Endothelial cell of umbilical vein (primary cell): ENCODE measurements at regions not wholly inside any gene's neighbourhood (a gene's known extent, or its start where the extent isn't known, plus 50 kb on each side); places are given as distances from the start of the nearest gene placed in this dataset.

Source experiments
- BruUV-seq: library from RNA; stranded (reverse); fragments of 400-500 nt; replicated peaks from 2 replicates; lab custom pipeline; 2021; lab: Mats Ljungman, UMichigan
- CTCF ChIA-PET: fragments of 300-600, 350-600 bp; sonication (Branson Sonifier 250); formaldehyde crosslinking; loops from one replicate; lab custom pipeline; 2021; ENCODE audit warnings: antibody characterized with exemption, inconsistent platforms; lab: Charles Lee
- POLR2A ChIA-PET: fragments of 300-600, 350-600 bp; sonication (Branson Sonifier 250); formaldehyde crosslinking; loops from one replicate; lab custom pipeline; 2021; ENCODE audit warnings: antibody characterized with exemption, inconsistent platforms; lab: Charles Lee
- DNase-seq: peaks from one replicate; pipeline ENCODE4 v3.0.0-alpha.2; 2011; ENCODE audit warnings: low read depth, low spot score
- FAIRE-seq: peaks from 2 replicates; lab custom pipeline; 2011; peaks lifted over from hg19 to GRCh38; lab: Jason Lieb, UNC
- H2AFZ ChIP-seq: 2 replicates; pipeline ENCODE4 v1.6.0; 2012; ENCODE audit warnings: low read depth, low read length, control low read depth, inconsistent platforms
- H3K27ac ChIP-seq: 2 replicates; pipeline ENCODE4 v1.5.1; 2011; ENCODE audit warnings: low read depth, mild to moderate bottlenecking, control low read depth, low read length, moderate library complexity; ENCODE audit not compliant: insufficient read depth
- H3K27me3 ChIP-seq, 2 experiments: 2 replicates each; pipeline versions ENCODE4 v1.6.0 to v1.6.1; 2011; ENCODE audit warnings: low read length in 2 of 2, mixed read lengths in 1 of 2; ENCODE audit not compliant: control insufficient read depth in 2 of 2, insufficient read depth in 2 of 2
- H3K36me3 ChIP-seq, 2 experiments: 2 replicates in 1 of 2; 3 replicates in 1 of 2; pipeline ENCODE4 v1.5.1; 2011; ENCODE audit warnings: low read length in 2 of 2, mild to moderate bottlenecking in 1 of 2, moderate library complexity in 1 of 2; ENCODE audit not compliant: control insufficient read depth in 2 of 2, insufficient read depth in 2 of 2; ENCODE audit errors: extremely low read depth in 1 of 2
- H3K4me1 ChIP-seq: 3 replicates; pipeline ENCODE4 v1.5.1; 2011; ENCODE audit warnings: mild to moderate bottlenecking, low read length; ENCODE audit not compliant: control insufficient read depth, insufficient read depth; ENCODE audit errors: extremely low read depth
- H3K4me2 ChIP-seq: 2 replicates; pipeline ENCODE4 v1.6.1; 2011; ENCODE audit warnings: low read length, control low read depth, mixed read lengths; ENCODE audit not compliant: insufficient read depth
- H3K4me3 ChIP-seq, 3 experiments: fragments of 200-600 bp in 1 of 3; sonication (generic), shearing (Covaris generic) in 1 of 3; replicated peaks in 1 of 3; 2 replicates each; pipeline ENCODE4 v1.5.1; 2011 to 2016; ENCODE audit warnings: control low read depth in 3 of 3, low read length in 3 of 3, mild to moderate bottlenecking in 2 of 3, inconsistent platforms in 1 of 3, low read depth in 1 of 3, moderate library complexity in 1 of 3; ENCODE audit not compliant: insufficient read depth in 1 of 3
- H3K79me2 ChIP-seq: 2 replicates; pipeline ENCODE4 v1.6.0; 2012; ENCODE audit warnings: low read length, inconsistent platforms; ENCODE audit not compliant: control insufficient read depth, insufficient read depth
- H3K9ac ChIP-seq: replicated peaks from 2 replicates; pipeline ENCODE3; 2011; ENCODE audit warnings: low read length, control low read depth; ENCODE audit not compliant: insufficient read depth; ENCODE audit errors: extremely low read depth
- H3K9me1 ChIP-seq: replicated peaks from 3 replicates; pipeline ENCODE4 v1.6.0; 2011; ENCODE audit warnings: mild to moderate bottlenecking, low read length; ENCODE audit not compliant: control insufficient read depth, insufficient read depth; ENCODE audit errors: extremely low read depth
- H3K9me3 ChIP-seq: replicated peaks from 2 replicates; pipeline ENCODE4 v1.5.1; 2012; ENCODE audit warnings: low read length, inconsistent platforms; ENCODE audit not compliant: control insufficient read depth, insufficient read depth
- H4K20me1 ChIP-seq: replicated peaks from 2 replicates; pipeline ENCODE3; 2011; ENCODE audit warnings: mild to moderate bottlenecking, low read length; ENCODE audit not compliant: control insufficient read depth, insufficient read depth; ENCODE audit errors: extremely low read depth
- EZH2 ChIP-seq: IDR thresholded peaks from 2 replicates; pipeline ENCODE4 v1.6.1; 2012; ENCODE audit warnings: borderline replicate concordance, low read depth, mild to moderate bottlenecking, moderate library complexity, low read length, inconsistent platforms; ENCODE audit not compliant: severe bottlenecking
- FOS ChIP-seq: IDR thresholded peaks from 2 replicates; pipeline ENCODE4 v1.6.1; 2011; ENCODE audit warnings: mild to moderate bottlenecking, low read length, moderate library complexity, borderline replicate concordance; ENCODE audit not compliant: insufficient read depth
- GATA2 ChIP-seq: IDR thresholded peaks from 2 replicates; pipeline ENCODE4 v1.7.0; 2011; ENCODE audit warnings: low read depth, mild to moderate bottlenecking, moderate library complexity, mixed read lengths, low read length; ENCODE audit not compliant: insufficient read length, insufficient read depth
- JUN ChIP-seq: IDR thresholded peaks from 2 replicates; pipeline ENCODE4 v1.6.1; 2011; ENCODE audit warnings: borderline replicate concordance, low read depth; ENCODE audit not compliant: insufficient read length, insufficient read depth
- POLR2A ChIP-seq: IDR thresholded peaks from 2 replicates; pipeline ENCODE4 v1.6.1; 2012; ENCODE audit warnings: low read depth, mild to moderate bottlenecking, control low read depth, low read length
- POLR2AphosphoS5 ChIP-seq: IDR thresholded peaks from 2 replicates; pipeline ENCODE4 v1.6.1; 2012; ENCODE audit warnings: low read depth, mild to moderate bottlenecking, control low read depth, low read length, moderate library complexity; ENCODE audit not compliant: insufficient read depth
- dilution Hi-C: fragments of 300-500 bp; cut with MboI; formaldehyde crosslinking; loops from one replicate; pipeline ENCODE4 v1.15.0; 2019; ENCODE audit warnings: low sequenced_read_pairs; ENCODE audit not compliant: extremely low pct_ligation_motif_present
- intact Hi-C: fragments of 100-400 bp; cut with micrococcal nuclease; formaldehyde crosslinking; loops from one replicate; pipeline ENCODE4 v1.10.0; 2022
- TF ChIP-seq, protein P1 (sequence below): IDR thresholded peaks from 2 replicates; pipeline ENCODE4 v1.6.1; 2011; ENCODE audit not compliant: insufficient read depth, insufficient read length
- TF ChIP-seq, protein P2 (sequence below), 2 donors: IDR thresholded peaks; 1 replicate in 1 of 2; 2 replicates in 1 of 2; pipeline ENCODE4 v1.5.1; 2011; ENCODE audit warnings: low read length in 2 of 2, mild to moderate bottlenecking in 2 of 2, moderate library complexity in 2 of 2, control low read depth in 1 of 2, inconsistent platforms in 1 of 2, low read depth in 1 of 2; ENCODE audit not compliant: insufficient read depth in 1 of 2; ENCODE audit errors: extremely low read depth in 1 of 2

DNA sequence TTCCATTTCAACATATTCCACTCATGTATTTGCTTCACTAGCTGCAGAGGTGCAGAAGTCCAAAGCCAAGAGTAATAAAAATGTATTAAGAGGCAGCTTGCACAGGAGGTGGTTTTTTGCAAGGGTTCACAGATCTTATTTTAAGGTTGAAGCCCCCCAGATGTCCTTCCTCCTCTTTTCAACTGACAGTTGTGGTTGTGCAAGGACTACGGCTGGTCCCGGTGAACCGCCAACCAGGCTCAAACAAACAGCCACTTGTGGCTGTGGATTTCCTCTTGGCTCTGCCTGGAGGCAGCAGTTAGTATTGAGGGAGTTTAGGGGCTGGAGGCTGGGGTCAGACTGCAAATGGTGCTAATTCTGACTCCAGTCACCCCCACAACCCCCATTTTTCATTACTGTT, 240.7 kb upstream of the TBC1D5 start:
- dilution Hi-C loops (no loop called here), intact Hi-C loops (no loop called here)
- no peak overlapping the region for H3K4me3 ChIP-seq
- no peaks in the 10 kb centered on the region for H3K79me2 ChIP-seq
- H4K20me1 ChIP-seq, result no peaks in the 10 kb centered on the region
- H3K36me3 ChIP-seq, result no peaks in the 10 kb centered on the region
- no peak overlapping the region for H3K9ac ChIP-seq
- H2AFZ ChIP-seq, result no peak overlapping the region
- BruUV-seq, result no TSS peak
- no peaks in the 10 kb centered on the region for H3K9me1 ChIP-seq
- no peak overlapping the region for H3K4me2 ChIP-seq
- no peaks in the 10 kb centered on the region for H3K27me3 ChIP-seq
- H3K9me3 ChIP-seq, result no peaks in the 10 kb centered on the region
- TF ChIP-seq, protein P1, sequence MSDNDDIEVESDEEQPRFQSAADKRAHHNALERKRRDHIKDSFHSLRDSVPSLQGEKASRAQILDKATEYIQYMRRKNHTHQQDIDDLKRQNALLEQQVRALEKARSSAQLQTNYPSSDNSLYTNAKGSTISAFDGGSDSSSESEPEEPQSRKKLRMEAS, result no peak
- no peak for TF ChIP-seq GATA2
- no peak for TF ChIP-seq EZH2
- TF ChIP-seq FOS, result no peak
- no peak for TF ChIP-seq POLR2AphosphoS5
- TF ChIP-seq POLR2A, result no peak
- TF ChIP-seq, protein P2, sequence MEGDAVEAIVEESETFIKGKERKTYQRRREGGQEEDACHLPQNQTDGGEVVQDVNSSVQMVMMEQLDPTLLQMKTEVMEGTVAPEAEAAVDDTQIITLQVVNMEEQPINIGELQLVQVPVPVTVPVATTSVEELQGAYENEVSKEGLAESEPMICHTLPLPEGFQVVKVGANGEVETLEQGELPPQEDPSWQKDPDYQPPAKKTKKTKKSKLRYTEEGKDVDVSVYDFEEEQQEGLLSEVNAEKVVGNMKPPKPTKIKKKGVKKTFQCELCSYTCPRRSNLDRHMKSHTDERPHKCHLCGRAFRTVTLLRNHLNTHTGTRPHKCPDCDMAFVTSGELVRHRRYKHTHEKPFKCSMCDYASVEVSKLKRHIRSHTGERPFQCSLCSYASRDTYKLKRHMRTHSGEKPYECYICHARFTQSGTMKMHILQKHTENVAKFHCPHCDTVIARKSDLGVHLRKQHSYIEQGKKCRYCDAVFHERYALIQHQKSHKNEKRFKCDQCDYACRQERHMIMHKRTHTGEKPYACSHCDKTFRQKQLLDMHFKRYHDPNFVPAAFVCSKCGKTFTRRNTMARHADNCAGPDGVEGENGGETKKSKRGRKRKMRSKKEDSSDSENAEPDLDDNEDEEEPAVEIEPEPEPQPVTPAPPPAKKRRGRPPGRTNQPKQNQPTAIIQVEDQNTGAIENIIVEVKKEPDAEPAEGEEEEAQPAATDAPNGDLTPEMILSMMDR (IDR thresholded peaks at IDR 0.05; ENCODE audit: extremely low read depth in 1 of 2, insufficient read depth in 1 of 2, low read depth in 1 of 2, low read length in 2 of 2), result no peak
- no peak for TF ChIP-seq JUN
- H3K4me1 ChIP-seq, result no peaks in the 10 kb centered on the region
- CTCF ChIA-PET, result no interaction called here
- no peak for DNase-seq
- no peak for FAIRE-seq
- no peak overlapping the region for H3K27ac ChIP-seq
- POLR2A ChIA-PET, result no interaction called here
